BLaER1 treated with 17β-estradiol and CSF1 and Interleukin-3, amounts not matched to agents 10 nM and 100 nM (cell line): ENCODE measurements at regions not wholly inside any gene's neighbourhood (a gene's known extent, or its start where the extent isn't known, plus 50 kb on each side); places are given as distances from the start of the nearest gene placed in this dataset.

Source experiments
- H3K27ac ChIP-seq, 11 experiments: shearing (Covaris generic); formaldehyde crosslinking; 2 replicates each; pipeline ENCODE4 v1.8.1; 2022
- H3K27me3 ChIP-seq, 11 experiments: shearing (Covaris generic); formaldehyde crosslinking; 2 replicates each; pipeline ENCODE4 v1.8.1; 2022
- H3K36me3 ChIP-seq, 11 experiments: shearing (Covaris generic); formaldehyde crosslinking; 2 replicates each; pipeline ENCODE4 v1.8.1; 2022
- H3K4me1 ChIP-seq, 10 experiments: shearing (Covaris generic); formaldehyde crosslinking; 2 replicates each; pipeline ENCODE4 v1.8.1; 2022
- H3K4me2 ChIP-seq, 11 experiments: shearing (Covaris generic); formaldehyde crosslinking; 2 replicates each; pipeline ENCODE4 v1.8.1; 2022
- H3K4me3 ChIP-seq, 10 experiments: shearing (Covaris generic); formaldehyde crosslinking; 2 replicates each; pipeline ENCODE4 v1.8.1; 2022
- H3K9ac ChIP-seq, 11 experiments: shearing (Covaris generic); formaldehyde crosslinking; 2 replicates each; pipeline ENCODE4 v1.8.1; 2022
- H3K9me3 ChIP-seq, 11 experiments: shearing (Covaris generic); formaldehyde crosslinking; replicated peaks in 1 of 11; 2 replicates each; pipeline ENCODE4 v1.8.1; 2022
- H4K20me1 ChIP-seq, 11 experiments: shearing (Covaris generic); formaldehyde crosslinking; 2 replicates each; pipeline ENCODE4 v1.8.1; 2022
- Cebpa-rat ChIP-seq, 11 experiments: shearing (Covaris generic); IDR thresholded peaks; 2 replicates each; pipeline ENCODE4 v1.8.1; 2022

DNA sequence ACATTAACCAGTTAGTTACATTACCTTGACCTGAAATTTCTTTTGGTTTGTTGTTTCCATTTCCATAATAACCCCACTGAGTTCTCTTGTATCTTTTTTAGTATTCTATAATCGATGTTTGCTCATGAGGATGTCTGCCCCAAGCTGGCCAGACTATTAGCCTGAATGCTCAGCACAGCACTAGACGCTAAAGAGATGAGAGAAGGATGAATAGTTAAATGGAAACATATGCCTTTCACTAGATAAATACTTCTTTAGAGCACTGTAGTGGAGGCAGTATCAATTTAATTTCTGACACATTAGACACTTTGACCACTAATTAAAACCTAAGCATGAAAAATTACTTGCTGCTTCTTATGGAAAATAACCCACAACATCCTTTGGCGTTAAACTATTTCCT is 654.9 kb upstream of the KCNMB2 start:
- H3K9ac ChIP-seq: no peak overlapping the region

GRCh38 chr3:177882124-177882648 is 654.0 kb upstream of the KCNMB2 start:
- Histone ChIP-seq H3K36me3 (peaks cover 0 to 11% (median 0%) of the 10 kb centered on the region in 11 experiments; a peak in 2 of 22 replicates), H3K27ac (peak overlapping the region in 1 of 11 experiments; percentile 10; a peak in 1 of 22 replicates), H3K4me2 (peak overlapping the region in 8 of 11 experiments; percentile 6 to 90 (median 78); a peak in 10 of 22 replicates), H3K4me1 (peaks cover 25 to 99% (median 67%) of the 10 kb centered on the region in 10 experiments), H3K27me3 (no peaks in the 10 kb centered on the region), H3K9ac (no peak overlapping the region), H4K20me1 (no peaks in the 10 kb centered on the region), H3K9me3 (peaks cover 0 to 25% (median 15%) of the 10 kb centered on the region in 11 experiments; a peak in 14 of 22 replicates), H3K4me3 (no peak overlapping the region)
- TF ChIP-seq Cebpa-rat (IDR thresholded peaks at IDR 0.05): no peak

More for the DNA sequence above, 654.9 kb upstream of the KCNMB2 start:
- Histone ChIP-seq H3K4me1 (peaks cover 28 to 99% (median 67%) of the 10 kb centered on the region in 10 experiments), H3K27ac (no peak overlapping the region), H3K4me2 (peak overlapping the region in 5 of 11 experiments; percentile 1 to 90 (median 12); a peak in 7 of 22 replicates), H3K36me3 (peaks cover 0 to 11% (median 0%) of the 10 kb centered on the region in 11 experiments; a peak in 2 of 22 replicates), H3K9me3 (peaks cover 0 to 25% (median 15%) of the 10 kb centered on the region in 11 experiments; a peak in 14 of 22 replicates), H4K20me1 (no peaks in the 10 kb centered on the region), H3K4me3 (no peak overlapping the region), H3K27me3 (no peaks in the 10 kb centered on the region)
- no peak for TF ChIP-seq Cebpa-rat (IDR thresholded peaks at IDR 0.05)

DNA sequence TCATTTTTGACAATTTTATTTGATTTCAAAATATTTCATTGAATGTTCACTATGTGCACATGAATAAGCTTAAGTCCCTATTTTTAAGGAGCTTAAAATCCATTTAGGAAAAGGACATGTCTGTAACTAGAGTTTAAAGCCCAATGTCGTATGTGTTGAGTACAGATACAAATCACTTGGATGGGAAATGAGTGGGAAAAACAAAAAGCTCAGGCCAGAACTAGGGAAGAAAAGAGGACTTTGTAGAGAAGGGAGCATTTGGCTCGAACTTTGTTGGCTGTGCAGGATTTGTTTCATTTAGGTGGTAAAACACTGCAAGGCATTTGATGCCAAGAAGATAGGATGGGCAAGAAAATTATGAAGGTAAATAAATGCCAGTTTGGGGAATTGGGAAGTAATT is 653.1 kb upstream of the KCNMB2 start:
- peak overlapping the region in 10 of 11 experiments; percentile 64 to 90 (median 76); a peak in 17 of 22 replicates for H3K4me2 ChIP-seq
- peaks cover 0 to 11% (median 0%) of the 10 kb centered on the region in 11 experiments; a peak in 2 of 22 replicates for H3K36me3 ChIP-seq
- no peaks in the 10 kb centered on the region for H4K20me1 ChIP-seq
- H3K9me3 ChIP-seq: peaks cover 0 to 27% (median 12%) of the 10 kb centered on the region in 11 experiments; a peak in 14 of 22 replicates
- H3K9ac ChIP-seq: peak overlapping the region in 2 of 11 experiments; percentile 29 to 63; a peak in 1 of 22 replicates
- TF ChIP-seq Cebpa-rat (IDR thresholded peaks at IDR 0.05): no peak
- peak overlapping the region in 4 of 11 experiments; percentile 60 to 76 (median 65); a peak in 6 of 22 replicates for H3K27ac ChIP-seq
- peaks cover 26 to 99% (median 68%) of the 10 kb centered on the region in 10 experiments for H3K4me1 ChIP-seq
- no peaks in the 10 kb centered on the region for H3K27me3 ChIP-seq
- peak overlapping the region in 2 of 10 experiments; percentile 37 to 43; a peak in 1 of 20 replicates for H3K4me3 ChIP-seq

GRCh38 chr3:177883957-177884356 is 652.3 kb upstream of the KCNMB2 start:
- Histone ChIP-seq H3K9ac (peak overlapping the region in 4 of 11 experiments; percentile 26 to 63 (median 38); a peak in 6 of 22 replicates), H3K4me1 (peaks cover 26 to 99% (median 66%) of the 10 kb centered on the region in 10 experiments), H3K4me2 (peak overlapping the region; percentile 64 to 90 (median 73)), H4K20me1 (no peaks in the 10 kb centered on the region), H3K4me3 (peak overlapping the region in 4 of 10 experiments; percentile 17 to 43 (median 37); a peak in 5 of 20 replicates), H3K36me3 (peaks cover 0 to 7% (median 0%) of the 10 kb centered on the region in 11 experiments; a peak in 2 of 22 replicates), H3K27ac (peak overlapping the region in 8 of 11 experiments; percentile 10 to 76 (median 44); a peak in 12 of 22 replicates), H3K27me3 (no peaks in the 10 kb centered on the region), H3K9me3 (peaks cover 2 to 27% (median 16%) of the 10 kb centered on the region in 11 experiments; a peak in 18 of 22 replicates)
- no peak for TF ChIP-seq Cebpa-rat (IDR thresholded peaks at IDR 0.05)

DNA sequence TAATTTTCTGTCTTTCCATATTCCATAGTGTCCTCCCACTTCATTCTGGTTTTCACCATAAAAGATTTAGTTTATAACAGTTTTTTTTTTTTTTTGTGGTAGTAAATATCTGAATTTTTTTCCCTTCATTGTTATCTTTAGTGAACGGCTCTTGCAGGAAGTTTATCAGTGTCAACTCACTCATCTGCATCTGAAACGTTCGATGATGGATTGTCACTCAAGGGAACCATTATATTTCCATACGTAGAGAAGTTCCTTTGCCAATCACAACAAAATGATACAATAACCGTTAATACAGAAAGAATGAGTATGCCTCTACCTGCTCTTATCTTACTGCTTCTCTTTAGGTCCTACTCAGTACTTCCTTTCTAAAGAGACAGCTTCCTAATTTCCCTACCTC is 651.2 kb upstream of the KCNMB2 start:
- peak overlapping the region in 6 of 11 experiments; percentile 10 to 76 (median 64); a peak in 11 of 22 replicates for H3K27ac ChIP-seq
- peaks cover 11 to 29% (median 22%) of the 10 kb centered on the region in 11 experiments; a peak in 21 of 22 replicates for H3K9me3 ChIP-seq
- H3K4me3 ChIP-seq: peak overlapping the region in 3 of 10 experiments; percentile 37 to 43 (median 37); a peak in 3 of 20 replicates
- peaks cover 0 to 9% (median 0%) of the 10 kb centered on the region in 11 experiments; a peak in 5 of 22 replicates for H3K36me3 ChIP-seq
- no peak for TF ChIP-seq Cebpa-rat (IDR thresholded peaks at IDR 0.05)
- H3K9ac ChIP-seq: peak overlapping the region in 4 of 11 experiments; percentile 26 to 63 (median 44); a peak in 3 of 22 replicates
- H4K20me1 ChIP-seq: no peaks in the 10 kb centered on the region
- peaks cover 26 to 94% (median 66%) of the 10 kb centered on the region in 10 experiments for H3K4me1 ChIP-seq
- no peaks in the 10 kb centered on the region for H3K27me3 ChIP-seq
- peak overlapping the region; percentile 17 to 90 (median 73); a peak in 21 of 22 replicates for H3K4me2 ChIP-seq

DNA sequence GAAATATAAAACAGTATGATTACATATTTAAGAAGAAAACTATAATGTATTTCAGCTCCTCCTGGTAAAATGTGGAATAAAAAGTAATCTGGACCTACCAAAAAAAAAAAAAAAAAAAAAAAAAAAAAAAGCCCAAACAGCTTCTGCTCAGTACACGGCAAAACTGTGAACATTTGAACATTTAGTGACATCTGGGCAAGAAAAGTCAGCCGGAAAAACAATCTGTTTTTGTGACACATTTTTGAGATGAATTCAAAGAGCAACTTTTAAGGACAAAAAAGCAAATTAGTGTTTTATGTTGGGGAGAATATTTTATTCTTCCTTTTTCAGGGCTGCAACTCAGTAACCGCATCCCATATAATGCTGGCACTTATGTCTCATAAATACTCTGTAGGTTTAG is 649.7 kb upstream of the KCNMB2 start:
- no peak for TF ChIP-seq Cebpa-rat (IDR thresholded peaks at IDR 0.05)
- H3K9me3 ChIP-seq: peaks cover 16 to 38% (median 31%) of the 10 kb centered on the region in 11 experiments; a peak in 21 of 22 replicates
- peak overlapping the region in 5 of 11 experiments; percentile 10 to 76 (median 69); a peak in 8 of 22 replicates for H3K27ac ChIP-seq
- no peak overlapping the region; a peak in 1 of 22 replicates for H3K9ac ChIP-seq
- H4K20me1 ChIP-seq: no peaks in the 10 kb centered on the region
- H3K27me3 ChIP-seq: no peaks in the 10 kb centered on the region
- peaks cover 0 to 17% (median 0%) of the 10 kb centered on the region in 11 experiments; a peak in 5 of 22 replicates for H3K36me3 ChIP-seq
- H3K4me1 ChIP-seq: peaks cover 26 to 82% (median 61%) of the 10 kb centered on the region in 10 experiments
- no peak overlapping the region for H3K4me3 ChIP-seq
- peak overlapping the region in 7 of 11 experiments; percentile 16 to 90 (median 83); a peak in 11 of 22 replicates for H3K4me2 ChIP-seq

DNA sequence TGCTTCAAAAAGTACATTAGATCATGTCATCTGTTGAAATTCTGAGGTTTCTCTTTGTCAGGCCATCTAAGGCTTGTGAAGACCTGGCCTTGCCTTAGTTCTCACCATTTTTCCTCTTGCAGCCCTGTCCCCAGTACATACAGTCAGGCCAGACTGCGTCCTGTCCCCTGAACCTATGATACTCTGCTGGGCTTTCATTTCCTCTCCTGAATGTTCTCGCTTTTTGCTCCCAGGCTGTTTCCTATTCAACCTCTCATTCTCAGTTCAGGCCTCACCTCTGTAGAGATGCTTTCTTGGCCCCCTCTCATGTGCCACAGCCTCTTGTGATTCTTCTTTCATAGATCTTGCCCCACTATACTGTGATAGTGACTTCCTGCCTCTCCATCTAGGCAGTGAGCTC is 648.8 kb upstream of the KCNMB2 start:
- Histone ChIP-seq H3K9me3 (peaks cover 16 to 46% (median 37%) of the 10 kb centered on the region in 11 experiments; a peak in 21 of 22 replicates), H3K4me1 (peaks cover 26 to 72% (median 56%) of the 10 kb centered on the region in 10 experiments), H3K27me3 (no peaks in the 10 kb centered on the region), H4K20me1 (no peaks in the 10 kb centered on the region), H3K9ac (peak overlapping the region in 3 of 11 experiments; percentile 2 to 20 (median 15); a peak in 2 of 22 replicates), H3K36me3 (peaks cover 0 to 17% (median 0%) of the 10 kb centered on the region in 11 experiments; a peak in 5 of 22 replicates), H3K4me2 (peak overlapping the region in 8 of 11 experiments; percentile 20 to 90 (median 78); a peak in 13 of 22 replicates), H3K27ac (peak overlapping the region in 4 of 11 experiments; percentile 48 to 76 (median 62); a peak in 8 of 22 replicates), H3K4me3 (no peak overlapping the region)
- no peak for TF ChIP-seq Cebpa-rat (IDR thresholded peaks at IDR 0.05)

DNA sequence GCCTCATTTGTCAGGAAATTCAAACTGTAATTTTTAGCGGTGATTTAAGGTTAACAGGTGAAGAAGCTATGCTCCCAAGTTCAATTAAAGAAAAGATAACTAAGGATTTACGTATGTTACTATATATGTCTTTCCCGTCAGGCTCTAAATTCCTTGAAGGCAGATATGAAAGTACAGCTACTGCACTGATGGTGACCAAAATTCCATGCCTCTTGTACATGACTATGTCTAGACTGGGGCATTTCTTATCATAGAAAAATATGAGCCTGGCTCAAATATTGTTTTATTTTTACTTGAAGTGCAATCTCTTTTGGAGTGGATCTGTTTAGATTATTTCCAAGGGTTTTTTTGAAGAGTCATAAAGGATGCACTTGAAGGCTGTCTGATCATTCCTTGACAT is 647.1 kb upstream of the KCNMB2 start:
- Histone ChIP-seq H3K36me3 (peaks cover 0 to 17% (median 0%) of the 10 kb centered on the region in 11 experiments; a peak in 5 of 22 replicates), H3K9ac (no peak overlapping the region), H3K9me3 (peaks cover 22 to 63% (median 54%) of the 10 kb centered on the region in 11 experiments; a peak in 21 of 22 replicates), H4K20me1 (no peaks in the 10 kb centered on the region), H3K27ac (no peak overlapping the region), H3K4me3 (peak overlapping the region in 3 of 10 experiments; percentile 14 to 24 (median 17); a peak in 3 of 20 replicates), H3K4me1 (peaks cover 15 to 55% (median 39%) of the 10 kb centered on the region in 10 experiments), H3K4me2 (0 out of 22 replicates have a peak overlapping the region, but pooled peaks of 1 of the 11 experiments have one; percentile 8), H3K27me3 (no peaks in the 10 kb centered on the region)
- no peak for TF ChIP-seq Cebpa-rat (IDR thresholded peaks at IDR 0.05)
